Upper lobe of left lung (tissue), 4 donors: ENCODE measurements at regions not wholly inside any gene's neighbourhood (a gene's known extent, or its start where the extent isn't known, plus 50 kb on each side); places are given as distances from the start of the nearest gene placed in this dataset.

Source experiments
- POLR2A ChIP-seq, 4 donors: fragments of 450-650 bp; IDR thresholded peaks; one replicate each; pipeline ENCODE4 v1.5.1; 2016 to 2017; ENCODE audit warnings: antibody characterized with exemption in 4 of 4, mild to moderate bottlenecking in 2 of 4
- POLR2AphosphoS5 ChIP-seq, 2 donors: sonication (generic); formaldehyde crosslinking; IDR thresholded peaks; one replicate each; pipeline ENCODE4 v1.5.1; 2017; ENCODE audit warnings: antibody characterized with exemption in 2 of 2
- TF ChIP-seq, protein P1 (sequence below), 6 experiments: fragments of 450-650 bp in 4 of 6; fragments of 200-600 bp in 2 of 6; sonication (generic) in 2 of 6; IDR thresholded peaks; one replicate each; pipeline ENCODE4 v1.5.1; 2016 to 2019; ENCODE audit warnings: antibody characterized with exemption in 6 of 6

DNA sequence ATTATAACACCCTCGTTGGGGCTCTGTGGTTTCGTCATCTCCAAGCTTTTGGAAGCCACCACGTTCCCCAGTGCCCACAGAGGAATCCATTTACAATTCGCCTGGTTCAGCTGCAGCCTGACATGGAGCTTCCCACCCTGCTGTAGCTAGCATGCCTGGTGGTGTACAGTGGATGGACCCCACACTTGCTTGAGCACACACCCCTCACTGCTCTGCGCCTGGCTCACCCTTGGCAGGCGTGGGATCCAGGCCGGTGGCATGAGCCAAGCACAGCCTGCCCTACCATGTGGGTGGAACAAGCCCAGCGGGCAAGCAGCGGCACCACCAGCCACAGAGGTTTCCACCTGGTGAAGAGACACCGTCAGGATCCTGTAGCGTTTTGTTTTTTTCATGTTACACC is 1045.7 kb upstream of the CDH9 start:
- TF ChIP-seq, protein P1, sequence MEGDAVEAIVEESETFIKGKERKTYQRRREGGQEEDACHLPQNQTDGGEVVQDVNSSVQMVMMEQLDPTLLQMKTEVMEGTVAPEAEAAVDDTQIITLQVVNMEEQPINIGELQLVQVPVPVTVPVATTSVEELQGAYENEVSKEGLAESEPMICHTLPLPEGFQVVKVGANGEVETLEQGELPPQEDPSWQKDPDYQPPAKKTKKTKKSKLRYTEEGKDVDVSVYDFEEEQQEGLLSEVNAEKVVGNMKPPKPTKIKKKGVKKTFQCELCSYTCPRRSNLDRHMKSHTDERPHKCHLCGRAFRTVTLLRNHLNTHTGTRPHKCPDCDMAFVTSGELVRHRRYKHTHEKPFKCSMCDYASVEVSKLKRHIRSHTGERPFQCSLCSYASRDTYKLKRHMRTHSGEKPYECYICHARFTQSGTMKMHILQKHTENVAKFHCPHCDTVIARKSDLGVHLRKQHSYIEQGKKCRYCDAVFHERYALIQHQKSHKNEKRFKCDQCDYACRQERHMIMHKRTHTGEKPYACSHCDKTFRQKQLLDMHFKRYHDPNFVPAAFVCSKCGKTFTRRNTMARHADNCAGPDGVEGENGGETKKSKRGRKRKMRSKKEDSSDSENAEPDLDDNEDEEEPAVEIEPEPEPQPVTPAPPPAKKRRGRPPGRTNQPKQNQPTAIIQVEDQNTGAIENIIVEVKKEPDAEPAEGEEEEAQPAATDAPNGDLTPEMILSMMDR (IDR thresholded peaks at IDR 0.05) = no peak
- TF ChIP-seq POLR2A (IDR thresholded peaks at IDR 0.05) = no peak
- TF ChIP-seq POLR2AphosphoS5 (IDR thresholded peaks at IDR 0.05) = no peak
